ENCODE measurements at regions not wholly inside any gene's neighbourhood (a gene's known extent, or its start where the extent isn't known, plus 50 kb on each side); places are given as distances from the start of the nearest gene placed in this dataset.

GRCh38 chr2:65920659-65921058 is 488.3 kb upstream of the SPRED2 start:
- Histone ChIP-seq H3K4me2 (ENCODE audit: low read depth, low read length, poor library complexity, severe bottlenecking) (no peak overlapping the region), H3K79me2 (ENCODE audit: insufficient read depth, low read length) (no peaks in the 10 kb centered on the region), H2AFZ (ENCODE audit: low read length) (no peak overlapping the region), H3K27me3 (ENCODE audit: insufficient read depth, low read length, poor library complexity, severe bottlenecking) (no peaks in the 10 kb centered on the region), H3K9me2 (replicated peaks; ENCODE audit: low read depth, low read length) (no peaks in the 10 kb centered on the region), H3K36me3 (ENCODE audit: insufficient read depth, low read length) (no peaks in the 10 kb centered on the region), H4K20me1 (ENCODE audit: insufficient read depth, low read length, poor library complexity, severe bottlenecking) (no peaks in the 10 kb centered on the region), H3K9ac (ENCODE audit: low read depth, low read length, poor library complexity, severe bottlenecking) (no peak overlapping the region), H3K4me3 (ENCODE audit: low read length, poor library complexity, severe bottlenecking) (no peak overlapping the region), H3F3A (ENCODE audit: low read depth) (no peaks in the 10 kb centered on the region), H3K4me1 (ENCODE audit: insufficient read depth, low read length, poor library complexity, severe bottlenecking) (no peaks in the 10 kb centered on the region), H3K9me3 (ENCODE audit: insufficient read depth, low read depth, low read length) (no peaks in the 10 kb centered on the region)
- TF ChIP-seq EZH2phosphoT487 (IDR thresholded peaks at IDR 0.05; ENCODE audit: borderline replicate concordance), result no peak
- no peak for TF ChIP-seq CTCF (conservative IDR thresholded peaks at IDR 0.05; ENCODE audit: low read length)

- Histone ChIP-seq H3F3A (ENCODE audit: low read depth) (no peaks in the 10 kb centered on the region), H4K20me1 (ENCODE audit: insufficient read depth, low read length, poor library complexity, severe bottlenecking) (no peaks in the 10 kb centered on the region), H3K27me3 (ENCODE audit: insufficient read depth, low read length, poor library complexity, severe bottlenecking) (no peaks in the 10 kb centered on the region), H3K4me3 (ENCODE audit: low read length, poor library complexity, severe bottlenecking) (no peak overlapping the region), H3K9me2 (replicated peaks; ENCODE audit: low read depth, low read length) (no peaks in the 10 kb centered on the region), H2AFZ (ENCODE audit: low read length) (no peak overlapping the region), H3K4me2 (ENCODE audit: low read depth, low read length, poor library complexity, severe bottlenecking) (no peak overlapping the region), H3K9ac (ENCODE audit: low read depth, low read length, poor library complexity, severe bottlenecking) (no peak overlapping the region), H3K9me3 (ENCODE audit: insufficient read depth, low read depth, low read length) (no peaks in the 10 kb centered on the region), H3K36me3 (ENCODE audit: insufficient read depth, low read length) (no peaks in the 10 kb centered on the region), H3K79me2 (ENCODE audit: insufficient read depth, low read length) (no peaks in the 10 kb centered on the region), H3K4me1 (ENCODE audit: insufficient read depth, low read length, poor library complexity, severe bottlenecking) (no peaks in the 10 kb centered on the region)
- TF ChIP-seq CTCF (conservative IDR thresholded peaks at IDR 0.05; ENCODE audit: low read length), result no peak
- no peak for TF ChIP-seq EZH2phosphoT487 (IDR thresholded peaks at IDR 0.05; ENCODE audit: borderline replicate concordance)
These were observed 487.3 kb upstream of the SPRED2 start for GRCh38 chr2:65919550-65920188.

- no peak for TF ChIP-seq EZH2phosphoT487 (IDR thresholded peaks at IDR 0.05; ENCODE audit: borderline replicate concordance)
- TF ChIP-seq CTCF (conservative IDR thresholded peaks at IDR 0.05; ENCODE audit: low read length), result no peak
- H3K4me1 ChIP-seq (ENCODE audit: insufficient read depth, low read length, poor library complexity, severe bottlenecking), result no peaks in the 10 kb centered on the region
- H3K4me3 ChIP-seq (ENCODE audit: low read length, poor library complexity, severe bottlenecking), result no peak overlapping the region
- H3K9ac ChIP-seq (ENCODE audit: low read depth, low read length, poor library complexity, severe bottlenecking), result no peak overlapping the region
- H3K4me2 ChIP-seq (ENCODE audit: low read depth, low read length, poor library complexity, severe bottlenecking), result no peak overlapping the region
- H2AFZ ChIP-seq (ENCODE audit: low read length), result no peak overlapping the region
- no peaks in the 10 kb centered on the region for H3K9me2 ChIP-seq (replicated peaks; ENCODE audit: low read depth, low read length)
- H4K20me1 ChIP-seq (ENCODE audit: insufficient read depth, low read length, poor library complexity, severe bottlenecking), result no peaks in the 10 kb centered on the region
- no peaks in the 10 kb centered on the region for H3K27me3 ChIP-seq (ENCODE audit: insufficient read depth, low read length, poor library complexity, severe bottlenecking)
- no peaks in the 10 kb centered on the region for H3K9me3 ChIP-seq (ENCODE audit: insufficient read depth, low read depth, low read length)
- no peaks in the 10 kb centered on the region for H3K79me2 ChIP-seq (ENCODE audit: insufficient read depth, low read length)
- no peaks in the 10 kb centered on the region for H3F3A ChIP-seq (ENCODE audit: low read depth)
- no peaks in the 10 kb centered on the region for H3K36me3 ChIP-seq (ENCODE audit: insufficient read depth, low read length)
These were observed 486.4 kb upstream of the SPRED2 start for GRCh38 chr2:65918760-65919187.

All from Loucy (cell line).